Forelimb muscle (tissue), 1 donor: ENCODE measurements at regions not wholly inside any gene's neighbourhood (a gene's known extent, or its start where the extent isn't known, plus 50 kb on each side); places are given as distances from the start of the nearest gene placed in this dataset.
"Not testable (repeated sequence)": the region's sequence is repeated elsewhere in the genome, so short reads cannot be mapped to it uniquely, and the experiment has no call there.

Experiments
- DNase-seq: peaks from one replicate; pipeline ENCODE4 v3.0.0-alpha.2; 2013; ENCODE audit warnings: low read depth

DNA sequence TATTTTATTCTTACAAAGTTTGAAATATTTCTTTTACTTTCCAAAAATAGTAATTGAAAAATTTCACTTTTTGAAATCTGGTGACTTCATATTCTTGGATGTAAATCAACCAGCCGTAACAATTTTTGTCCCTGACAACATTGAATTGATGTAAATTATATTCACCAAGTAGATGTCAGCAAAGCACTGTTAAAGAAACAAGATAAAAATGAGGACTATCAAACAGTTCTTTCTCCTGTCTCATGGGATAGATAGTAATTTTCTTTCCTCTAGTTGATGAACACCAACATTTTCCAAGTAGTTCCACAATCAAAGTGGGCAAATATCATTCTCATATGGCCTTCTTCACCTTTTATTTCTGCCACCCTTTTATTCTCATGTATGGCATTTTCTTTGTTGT lies 1461.9 kb downstream of the MAT2B start:
- no peak for DNase-seq

DNA sequence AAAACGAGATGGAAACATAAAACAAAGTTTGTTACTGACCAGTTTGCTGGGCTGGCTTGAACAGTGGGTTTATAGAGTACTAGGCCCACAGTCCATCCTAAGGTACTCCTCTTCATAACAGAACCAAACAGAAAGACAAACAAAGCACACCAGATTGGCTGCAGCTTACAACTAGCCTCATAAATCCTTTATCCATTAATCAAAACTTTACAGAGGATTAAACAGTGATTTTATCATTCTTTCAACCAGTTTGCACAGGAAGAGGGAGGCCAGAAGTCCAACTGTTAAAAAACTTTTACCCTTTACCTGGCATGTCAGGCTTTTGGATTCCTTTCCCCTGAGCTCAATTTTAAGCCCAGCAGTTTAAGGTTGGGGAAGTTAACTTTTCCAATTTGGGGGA lies 1467.6 kb downstream of the MAT2B start:
- no peak for DNase-seq

DNA sequence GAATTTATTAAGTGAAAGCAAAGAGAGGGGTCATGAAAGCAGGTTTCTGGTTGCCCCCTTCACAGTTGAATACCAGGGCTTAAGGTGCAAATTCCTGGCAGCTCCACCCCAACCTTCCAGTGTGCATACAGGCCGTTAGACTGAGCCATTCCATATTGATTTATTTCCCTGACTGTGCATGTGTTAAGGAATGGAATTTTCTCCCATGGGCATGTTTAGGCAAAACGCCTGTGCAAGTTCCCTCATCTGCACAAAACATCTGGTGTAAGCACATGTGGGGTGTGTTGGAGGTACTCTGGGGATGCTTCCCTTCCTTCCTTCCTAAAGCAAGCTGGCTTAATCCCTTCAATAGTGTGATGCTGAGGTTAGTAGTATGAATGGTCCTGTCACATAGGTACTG lies 1470.6 kb downstream of the MAT2B start:
- DNase-seq: no peak

DNA sequence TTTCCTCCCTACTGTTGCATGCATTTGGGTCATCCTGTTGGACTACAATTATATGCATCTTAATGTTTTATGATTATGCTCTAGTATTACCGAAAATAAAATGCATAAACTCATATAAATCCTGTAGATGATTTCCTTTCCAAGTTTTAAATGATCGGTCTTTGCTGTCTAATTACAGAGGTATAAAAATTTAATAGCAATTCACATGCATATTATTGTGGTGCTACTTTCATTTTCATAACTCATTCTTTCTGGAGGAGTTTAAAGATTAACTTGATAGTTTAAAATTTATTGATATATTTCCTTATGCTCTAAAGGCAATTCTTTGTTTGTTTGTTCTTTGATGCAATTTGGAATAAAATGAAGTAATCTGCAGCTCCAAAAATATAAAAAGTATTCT lies 1475.1 kb downstream of the MAT2B start:
- no peak for DNase-seq

DNA sequence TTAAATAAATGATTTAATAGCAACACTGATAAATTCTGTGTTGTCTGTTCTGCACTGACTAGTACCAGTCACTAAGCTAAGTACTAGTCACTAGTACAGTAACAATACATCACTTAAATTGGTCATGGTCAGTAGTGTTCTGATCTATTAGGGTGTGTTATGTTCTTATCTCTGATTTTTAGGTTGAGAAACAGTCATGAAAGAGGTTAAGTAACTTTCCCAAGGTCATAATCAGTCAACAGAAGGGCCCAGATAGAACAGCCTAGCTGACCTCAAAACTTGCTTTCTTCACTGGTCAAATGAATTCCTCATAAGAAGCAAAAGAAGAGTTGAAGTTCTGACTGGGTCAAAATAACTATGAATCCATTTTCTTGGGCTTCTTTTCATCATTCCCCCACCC lies 1492.7 kb downstream of the MAT2B start:
- DNase-seq: no peak

DNA sequence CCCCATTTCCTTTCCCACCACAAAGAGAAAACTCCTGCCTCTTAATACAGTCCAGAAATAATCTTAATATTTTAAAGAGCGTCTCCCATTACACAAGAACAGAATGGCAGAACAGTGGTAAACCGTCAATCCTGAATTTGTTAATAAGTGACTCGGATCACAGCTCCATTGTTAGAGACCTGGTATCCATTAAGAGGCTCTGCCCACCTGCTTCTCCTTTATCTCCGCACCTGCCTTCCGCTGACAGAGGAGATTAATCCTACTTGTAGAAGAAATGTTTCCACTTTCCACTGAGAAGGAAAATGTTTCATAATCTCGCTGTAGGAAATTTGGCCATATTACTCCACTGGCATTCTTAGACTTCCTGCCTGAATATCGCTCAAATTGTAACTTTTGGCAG lies 1493.2 kb downstream of the MAT2B start:
- no peak for DNase-seq

DNA sequence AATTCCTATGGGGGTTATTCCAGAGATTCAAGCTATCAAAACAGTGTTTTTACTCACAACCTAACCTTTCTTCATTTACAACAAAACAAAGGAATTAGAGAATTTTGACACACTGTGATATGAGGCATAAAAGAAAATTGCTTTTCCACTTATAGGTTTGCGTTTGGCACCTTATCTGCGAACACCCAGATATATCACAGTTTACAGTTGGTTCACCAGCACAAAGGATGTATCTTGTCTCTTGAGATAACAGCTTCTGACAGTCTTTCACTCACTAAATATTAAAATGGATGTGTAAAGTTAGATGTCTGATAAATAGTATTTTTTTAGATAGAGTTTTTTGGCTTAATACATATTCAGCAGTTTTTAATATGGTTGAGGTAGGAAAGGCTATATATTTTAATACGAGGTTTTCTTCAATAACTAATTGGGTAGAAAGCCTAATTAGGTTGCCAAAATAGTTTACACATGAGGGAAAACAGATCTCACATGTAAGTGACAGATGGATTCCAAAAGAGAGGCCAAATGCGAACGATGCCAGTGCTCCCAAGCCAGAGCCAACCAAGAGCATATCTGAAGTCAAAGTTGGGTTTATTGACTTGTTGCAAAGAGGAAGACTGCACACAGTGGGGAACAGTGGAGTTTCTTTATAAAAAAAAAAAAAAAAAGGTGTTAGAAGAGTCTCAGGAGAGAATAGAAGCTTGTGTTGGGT lies 1495.2 kb downstream of the MAT2B start:
- no peak for DNase-seq

DNA sequence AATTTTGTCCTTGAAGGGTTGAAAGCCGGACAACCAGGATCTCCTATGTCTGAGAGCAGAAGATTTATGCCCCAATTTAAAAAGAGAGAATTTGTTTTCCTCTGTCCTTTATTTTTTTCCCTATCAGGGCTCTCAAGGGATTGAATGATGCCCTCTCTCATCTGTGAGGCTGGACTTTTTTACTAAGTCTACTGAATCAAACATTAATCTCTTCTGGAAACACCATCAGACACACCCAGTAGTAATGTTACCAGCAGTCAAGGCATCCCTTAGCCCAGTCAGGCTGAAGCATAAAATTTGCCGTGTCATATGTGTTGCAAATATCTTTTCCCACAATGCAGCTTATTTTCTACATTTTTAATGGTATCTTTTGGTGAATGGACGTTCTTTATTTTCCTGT lies 1497.9 kb downstream of the MAT2B start:
- DNase-seq: no peak

DNA sequence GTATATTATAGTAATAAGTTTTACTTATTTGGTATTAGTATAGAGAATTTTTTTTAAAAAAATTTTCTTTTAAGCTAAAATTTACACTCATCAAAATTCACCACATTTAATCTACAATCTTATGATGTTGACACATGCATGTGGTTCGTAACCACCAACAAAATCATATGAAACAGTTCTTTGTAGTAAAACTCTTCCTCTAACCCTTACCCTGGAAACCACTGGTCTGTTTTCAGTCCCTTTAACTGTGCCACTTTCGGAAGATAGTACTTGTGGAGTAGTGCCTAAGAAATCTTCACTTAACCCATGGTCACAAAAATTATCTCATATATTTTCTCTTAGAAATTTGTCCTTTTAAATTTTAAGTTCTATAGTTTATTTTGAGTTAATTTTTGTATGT lies 1498.8 kb downstream of the MAT2B start:
- DNase-seq: no peak

DNA sequence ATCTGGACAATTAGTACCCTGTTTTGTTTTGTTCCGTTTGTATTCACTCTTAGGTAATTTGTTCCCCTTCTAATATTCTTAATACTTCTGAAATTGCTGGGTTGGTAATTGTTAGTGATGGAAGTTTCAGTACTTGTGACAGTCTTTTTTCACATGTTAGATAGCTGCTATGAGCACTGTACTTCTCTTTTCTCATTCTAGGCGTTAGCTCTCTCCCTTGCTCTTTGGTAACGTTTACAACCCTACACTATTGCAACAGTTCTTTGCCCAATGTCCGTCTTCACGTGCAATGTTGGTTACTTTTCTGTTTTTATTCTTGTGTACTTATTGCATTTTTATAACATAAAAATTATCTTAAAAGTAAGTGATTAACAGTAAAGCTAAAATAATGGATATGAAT lies 1509.0 kb downstream of the MAT2B start:
- DNase-seq: no peak

DNA sequence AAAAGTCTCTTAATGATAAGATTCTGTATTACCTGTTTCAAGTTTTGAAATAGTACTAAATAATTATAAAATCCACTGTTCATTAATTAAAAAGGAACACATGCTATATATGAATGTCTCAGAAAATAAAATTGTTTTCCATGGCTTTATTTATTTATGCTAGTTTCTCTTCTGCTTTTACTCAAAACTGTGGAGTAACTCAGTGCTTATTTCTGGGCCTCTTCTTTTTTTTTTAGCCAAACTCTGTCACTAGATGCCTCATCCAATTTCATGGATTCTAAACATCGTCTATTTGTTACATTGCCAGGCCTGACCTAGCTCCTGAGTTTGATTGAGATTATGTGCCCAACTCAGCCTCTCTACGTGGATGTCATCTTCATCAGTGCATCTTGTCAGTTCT lies 1509.7 kb downstream of the MAT2B start:
- DNase-seq: no peak

DNA sequence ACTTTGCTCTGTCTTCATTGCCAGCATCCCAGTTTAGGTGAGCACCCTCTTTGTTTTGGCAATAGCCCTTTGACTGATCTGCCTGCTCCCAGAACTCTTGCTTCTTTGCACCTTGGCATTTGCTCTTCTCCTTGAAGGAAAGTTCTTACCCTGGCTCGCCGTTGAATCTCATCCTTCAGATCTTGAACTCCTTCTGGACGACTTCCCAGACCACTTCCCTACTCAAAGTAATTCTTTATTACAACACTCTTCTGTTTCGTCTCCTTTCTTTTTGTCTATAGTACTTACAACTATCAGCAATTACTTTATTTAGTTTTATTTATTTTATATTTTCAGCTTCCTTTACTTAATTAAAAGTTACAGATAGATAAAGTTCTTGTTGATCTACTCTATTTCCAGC lies 1510.1 kb downstream of the MAT2B start:
- no peak for DNase-seq

DNA sequence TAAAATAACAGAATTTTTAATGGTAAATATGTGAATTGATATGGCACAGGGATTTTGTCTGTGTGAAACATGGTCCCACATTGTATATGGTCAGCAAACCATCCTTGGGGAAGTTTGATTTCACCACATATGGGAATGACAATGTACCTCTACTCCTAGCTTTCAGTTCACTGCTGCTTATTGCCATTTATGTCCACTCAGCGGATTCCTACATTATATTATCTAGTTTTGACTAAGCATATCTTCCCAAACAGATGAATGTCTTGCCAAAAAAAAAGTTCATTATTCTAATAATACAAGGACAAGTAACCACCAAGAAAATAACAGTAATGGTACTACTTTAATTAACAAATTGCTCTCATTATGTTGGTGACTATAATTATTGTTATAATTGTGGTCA lies 1521.6 kb downstream of the MAT2B start:
- DNase-seq: no peak

DNA sequence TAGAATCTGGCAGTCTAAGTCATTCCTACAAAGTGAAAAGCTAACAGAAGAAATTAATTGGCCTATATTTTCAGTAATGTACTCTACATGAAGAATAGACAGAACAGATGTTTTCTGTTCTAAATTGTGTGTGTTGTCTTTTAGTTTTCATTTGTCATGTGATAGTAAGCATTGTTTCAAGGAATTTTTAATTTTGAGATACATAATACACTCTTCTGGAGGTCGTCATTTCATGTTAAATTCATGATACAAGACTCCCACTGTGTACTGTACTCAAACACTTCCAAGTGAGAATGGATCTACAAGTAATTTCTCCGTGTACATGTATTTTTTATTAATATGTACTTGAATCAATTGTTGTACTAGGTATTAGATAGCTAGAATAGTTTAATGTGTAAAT lies 1522.9 kb downstream of the MAT2B start:
- no peak for DNase-seq

DNA sequence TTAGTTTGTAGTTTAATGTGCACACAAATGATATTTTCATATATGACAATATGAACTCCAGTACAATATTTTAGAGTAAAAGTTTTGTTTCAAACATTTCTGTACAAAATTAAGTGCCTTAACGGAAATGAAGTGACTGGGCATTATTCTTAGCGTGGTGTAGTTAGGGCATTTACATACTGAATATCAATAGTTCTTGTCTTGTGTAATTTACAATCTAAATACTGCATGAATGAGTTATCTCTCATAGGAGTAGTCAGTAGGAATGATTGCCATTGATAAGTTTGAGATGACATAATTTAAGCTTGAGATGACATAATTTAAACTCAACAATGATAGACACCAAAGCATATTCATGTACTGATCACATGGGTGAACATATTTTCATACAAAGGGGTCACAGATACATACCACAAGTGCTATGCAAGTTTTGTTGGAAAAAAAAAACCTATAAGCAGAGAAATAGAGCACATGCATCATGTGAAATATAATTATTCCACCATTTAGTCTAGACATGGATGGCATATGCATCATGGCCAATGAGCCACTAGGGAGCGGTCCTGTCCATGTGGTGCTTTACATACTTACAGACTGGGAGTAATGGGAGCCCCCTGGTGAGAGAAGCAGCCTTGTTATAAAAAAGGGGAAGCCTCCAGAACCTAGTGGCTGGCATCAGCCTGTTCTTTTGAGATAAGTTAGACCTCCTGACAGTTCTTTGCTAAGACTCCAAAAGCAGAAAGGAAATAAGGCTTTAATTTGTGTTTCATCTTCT lies 1523.9 kb downstream of the MAT2B start:
- no peak for DNase-seq

DNA sequence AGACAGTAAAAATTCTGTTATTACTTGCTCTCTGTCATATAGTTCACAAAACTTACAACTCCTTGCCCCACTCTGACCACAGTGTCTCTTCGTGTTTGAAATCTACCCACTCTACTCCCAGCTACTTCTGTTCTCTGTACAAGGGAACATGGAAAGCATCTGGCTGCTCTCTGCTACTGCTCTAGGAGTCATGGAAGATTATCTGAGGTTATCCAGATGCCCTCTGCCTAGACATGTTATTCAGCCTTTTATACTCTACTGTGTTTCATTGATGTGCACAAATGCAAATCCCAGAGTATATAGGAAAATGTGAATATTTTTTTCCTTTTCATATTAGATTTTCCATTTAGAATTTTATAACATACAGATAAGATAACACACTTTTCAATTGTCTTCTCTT lies 1525.6 kb downstream of the MAT2B start:
- DNase-seq: no peak

DNA sequence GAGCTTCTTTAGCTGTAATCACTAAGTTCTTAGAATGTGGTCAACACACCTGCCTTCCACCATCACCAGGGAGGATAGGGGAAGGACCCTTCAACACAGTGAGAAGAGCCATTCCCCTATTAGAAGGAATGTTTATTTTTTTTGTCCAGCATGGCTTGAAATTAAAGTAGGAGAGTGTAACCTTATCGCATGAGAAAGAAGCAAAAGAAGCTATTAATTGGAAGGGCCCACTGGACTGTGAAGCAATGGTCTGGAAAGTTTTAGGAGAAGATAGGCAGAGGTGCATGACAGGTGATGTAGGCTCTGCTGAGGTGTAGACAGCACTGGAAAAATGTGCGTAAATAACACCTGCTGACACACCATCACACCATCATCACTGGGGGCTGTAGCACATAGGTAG lies 1526.0 kb downstream of the MAT2B start:
- no peak for DNase-seq

DNA sequence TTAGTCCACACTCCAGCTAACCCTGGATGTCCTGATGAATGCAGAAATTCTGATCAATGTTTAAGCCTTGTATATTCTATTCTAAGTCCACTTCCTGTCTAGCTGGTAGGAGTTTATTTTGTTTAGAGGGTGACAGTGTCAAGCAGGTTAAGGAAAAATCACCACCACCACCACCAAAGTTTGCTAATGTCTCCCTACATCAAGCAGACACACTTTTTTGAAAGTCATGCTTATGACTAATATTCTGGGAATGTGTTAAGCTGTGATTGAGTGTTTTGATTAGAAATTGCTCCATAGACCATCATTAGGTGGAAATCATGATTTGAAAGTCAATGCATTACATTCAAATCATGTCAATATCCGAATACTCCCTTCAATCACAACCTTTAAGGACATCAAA lies 1530.1 kb downstream of the MAT2B start:
- DNase-seq: no peak

DNA sequence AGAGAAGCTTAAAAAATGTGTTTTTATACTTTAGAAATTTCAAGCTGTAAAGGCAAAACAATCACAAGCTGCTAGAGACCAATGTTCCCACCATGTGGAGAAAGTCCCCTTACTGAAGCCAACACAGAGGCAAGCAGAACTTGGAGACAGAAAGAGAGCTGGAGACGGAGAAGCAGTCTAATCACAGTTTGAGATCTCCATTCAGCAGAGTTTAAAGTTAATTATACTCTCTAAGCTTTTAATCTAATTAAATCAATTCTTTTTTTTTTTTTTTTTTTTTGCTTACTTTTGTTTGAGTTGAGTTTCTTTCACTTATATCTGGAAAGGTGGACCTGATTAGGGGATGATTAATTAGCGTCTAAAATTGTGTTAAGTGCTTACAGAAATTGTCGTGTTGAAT lies 1534.3 kb downstream of the MAT2B start:
- DNase-seq: no peak

DNA sequence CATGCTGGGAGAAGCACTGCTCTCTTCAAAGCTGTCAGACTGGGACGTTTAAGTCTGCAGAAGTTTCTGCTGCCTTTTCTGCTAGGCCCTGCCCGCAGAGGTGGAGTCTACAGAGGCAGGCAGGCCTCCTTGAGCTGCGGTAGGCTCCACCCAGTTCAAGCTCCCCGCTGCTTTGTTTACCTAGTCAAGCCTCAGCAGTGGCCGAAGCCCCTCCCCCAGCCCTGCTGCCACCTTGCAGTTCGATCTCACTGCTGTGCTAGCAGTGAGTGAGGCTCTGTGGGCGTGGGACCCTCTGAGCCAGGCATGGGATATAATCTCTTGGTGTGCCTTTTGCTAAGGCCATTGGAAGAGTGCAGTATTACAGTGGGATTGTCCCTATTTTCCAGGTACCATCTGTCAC lies 1540.5 kb downstream of the MAT2B start:
- not testable (repeated sequence) for DNase-seq

DNA sequence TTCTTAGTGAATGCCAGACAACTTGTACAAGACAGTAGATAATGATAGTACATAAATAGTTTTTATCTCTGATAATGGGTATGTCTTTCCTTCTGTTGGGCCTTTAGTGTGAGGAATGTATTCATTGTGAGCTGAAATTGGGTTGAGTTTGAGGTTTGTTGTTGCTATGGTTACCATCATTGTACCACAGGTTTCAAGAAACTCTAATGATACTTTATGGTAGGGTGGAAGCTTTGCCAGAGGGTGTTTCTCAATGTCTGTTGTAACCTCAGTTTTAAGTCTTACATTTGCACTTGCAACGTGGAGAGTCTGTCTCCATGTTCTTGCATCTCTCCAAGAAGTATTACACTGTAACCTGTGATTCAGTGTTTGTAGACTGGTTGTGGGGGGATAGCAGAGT lies 1550.1 kb downstream of the MAT2B start:
- no peak for DNase-seq

DNA sequence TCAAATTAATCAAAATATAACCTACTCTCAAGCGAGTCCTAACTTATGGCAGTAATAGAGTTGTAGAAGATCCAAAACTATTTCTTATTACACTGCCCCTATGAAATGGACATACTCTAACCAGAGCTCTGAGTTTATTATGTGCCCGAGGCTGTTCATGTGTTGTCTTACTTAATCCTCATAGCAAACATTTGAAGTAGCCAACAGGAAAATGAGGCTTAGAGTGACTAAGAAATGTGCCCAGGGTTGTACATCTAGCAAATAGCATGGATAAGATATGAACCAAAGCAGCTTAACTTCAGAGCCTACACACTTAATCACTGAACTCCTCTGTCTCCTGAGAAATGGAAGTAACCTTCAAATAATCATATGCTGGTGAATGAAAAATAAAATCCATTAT lies 1551.7 kb downstream of the MAT2B start:
- no peak for DNase-seq

DNA sequence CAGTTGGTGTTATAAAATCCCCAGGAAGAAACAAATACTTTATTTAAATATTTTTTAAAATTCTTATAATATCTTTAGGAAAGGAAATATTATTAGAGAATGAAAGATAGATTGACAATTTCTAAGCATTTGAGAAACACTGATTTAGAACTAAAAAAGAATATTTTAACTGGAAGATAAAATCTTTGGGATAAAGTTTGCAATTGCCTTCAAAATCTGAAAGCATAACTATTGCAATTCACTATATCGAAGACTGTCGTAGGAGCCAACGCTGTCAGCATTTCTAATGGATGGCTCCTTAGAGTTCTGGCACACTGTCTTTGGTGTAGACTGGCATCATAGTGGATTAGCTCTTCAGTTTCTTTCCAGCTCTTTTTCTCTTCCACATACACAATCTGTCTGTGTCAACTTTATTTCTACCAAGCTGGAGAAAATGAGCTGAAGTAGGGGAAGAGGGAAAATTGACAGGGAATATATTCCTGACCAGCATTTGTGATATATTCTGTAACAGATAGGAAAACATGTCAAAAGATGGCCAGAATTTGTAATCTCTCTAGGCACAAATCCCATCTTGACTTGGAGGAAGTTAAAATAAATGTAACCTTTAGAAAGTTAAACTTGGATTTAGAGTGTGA lies 1561.4 kb downstream of the MAT2B start:
- DNase-seq: no peak
